A549 (cell line): ENCODE measurements at regions not wholly inside any gene's neighbourhood (a gene's known extent, or its start where the extent isn't known, plus 50 kb on each side); places are given as distances from the start of the nearest gene placed in this dataset.

Experiments used
- ATAC-seq, 2 experiments: fragments of 200-7000 bp in 1 of 2; fragments of >200 bp in 1 of 2; cut with Nextera tagmentation in 1 of 2; cut with Tn5 transposase in 1 of 2; 3 replicates each; pipeline versions ENCODE4 v1.8.0 to v1.9.1; 2018 to 2020; ENCODE audit warnings: mild to moderate bottlenecking in 1 of 2, moderate library complexity in 1 of 2
- CTCF ChIA-PET: fragments of 300-600 bp; sonication (Branson Sonifier 250); formaldehyde crosslinking; extraction: SDS; loops from one replicate; lab custom pipeline; 2021; ENCODE audit warnings: antibody characterized with exemption, inconsistent platforms; lab: Yijun Ruan, JAX
- POLR2A ChIA-PET: fragments of 350-600 bp; formaldehyde crosslinking; extraction: SDS; loops from one replicate; lab custom pipeline; 2021; ENCODE audit warnings: antibody characterized with exemption, inconsistent platforms; lab: Yijun Ruan, JAX
- DNase-seq, 2 experiments: peaks; one replicate each; pipeline versions ENCODE4 v3.0.0 to v3.0.0-alpha.2; 2011 to 2016; ENCODE audit warnings: low read depth in 1 of 2, low spot score in 1 of 2
- FAIRE-seq: peaks from 2 replicates; lab custom pipeline; 2011; peaks lifted over from hg19 to GRCh38; lab: Jason Lieb, UNC
- H3K27ac ChIP-seq, 2 experiments: fragments of >200 bp; sonication (Bioruptor Twin); formaldehyde crosslinking; 3 replicates each; pipeline ENCODE4 v1.5.1; 2016 to 2017
- H3K4me1 ChIP-seq: fragments of >200 bp; sonication (Bioruptor Twin); formaldehyde crosslinking; 3 replicates; pipeline ENCODE4 v1.6.1; 2016
- H3K4me2 ChIP-seq: fragments of >200 bp; sonication (Bioruptor Twin); formaldehyde crosslinking; 3 replicates; pipeline ENCODE4 v1.6.1; 2016
- H3K4me3 ChIP-seq: fragments of >200 bp; sonication (Bioruptor Twin); formaldehyde crosslinking; 3 replicates; pipeline ENCODE4 v1.5.1; 2016
- H3K9me3 ChIP-seq: fragments of >200 bp; sonication (Bioruptor Twin); formaldehyde crosslinking; 3 replicates; pipeline ENCODE4 v1.6.1; 2016
- ATOH8 ChIP-seq: fragments of 250-450 bp; sonication (Bioruptor Pico); IDR thresholded peaks from 2 replicates; pipeline ENCODE4 v1.5.0; 2020; ENCODE audit warnings: low read depth, mild to moderate bottlenecking, moderate library complexity
- CEBPB ChIP-seq, 2 experiments: fragments of >200 bp in 1 of 2; sonication (Bioruptor Twin) in 1 of 2; formaldehyde crosslinking in 1 of 2; IDR thresholded peaks; 2 replicates each; pipeline ENCODE4 v1.6.1; 2012 to 2016
- E2F6 ChIP-seq: IDR thresholded peaks from 2 replicates; pipeline ENCODE4 v1.6.1; 2012; ENCODE audit warnings: low read depth, borderline replicate concordance
- EHF ChIP-seq: fragments of 250-450 bp; sonication (Bioruptor Pico); IDR thresholded peaks from 2 replicates; pipeline ENCODE4 v1.5.0; 2020; ENCODE audit warnings: mild to moderate bottlenecking
- EHMT2 ChIP-seq: fragments of 200-600 bp; sonication (generic); IDR thresholded peaks from 2 replicates; pipeline ENCODE4 v1.6.1; 2016; ENCODE audit warnings: antibody characterized with exemption, low read depth, mild to moderate bottlenecking, moderate library complexity
- HMGXB4 ChIP-seq: fragments of 250-450 bp; sonication (Bioruptor Pico); IDR thresholded peaks from 2 replicates; pipeline ENCODE4 v1.5.0; 2021; ENCODE audit warnings: mild to moderate bottlenecking, moderate library complexity, borderline replicate concordance
- HOXB13 ChIP-seq: fragments of 250-450 bp; sonication (Bioruptor Pico); IDR thresholded peaks from 2 replicates; pipeline ENCODE4 v1.5.0; 2020; ENCODE audit warnings: low read depth, mild to moderate bottlenecking, moderate library complexity
- MAZ ChIP-seq: fragments of 150-350 bp; IDR thresholded peaks from 2 replicates; pipeline ENCODE4 v1.6.1; 2014; ENCODE audit warnings: antibody characterized with exemption, low read depth, low read length, borderline replicate concordance
- PBX3 ChIP-seq: IDR thresholded peaks from 2 replicates; pipeline ENCODE4 v1.6.1; 2012
- PHF8 ChIP-seq: fragments of 200-600 bp; sonication (generic); IDR thresholded peaks from 2 replicates; pipeline ENCODE4 v1.6.1; 2016; ENCODE audit warnings: low read depth, mild to moderate bottlenecking, antibody characterized with exemption, moderate library complexity, borderline replicate concordance
- POLR2A ChIP-seq: IDR thresholded peaks from 2 replicates; pipeline ENCODE4 v1.6.1; 2012; ENCODE audit warnings: mild to moderate bottlenecking, low read length
- RAD21 ChIP-seq, 2 experiments: fragments of >200 bp in 1 of 2; sonication (Bioruptor Twin) in 1 of 2; formaldehyde crosslinking in 1 of 2; IDR thresholded peaks in 1 of 2; conservative IDR thresholded peaks in 1 of 2; 2 replicates in 1 of 2; 3 replicates in 1 of 2; pipeline ENCODE4 v1.6.1; 2012 to 2018; ENCODE audit warnings: inconsistent platforms in 1 of 2
- RCOR1 ChIP-seq: fragments of 150-350 bp; IDR thresholded peaks from 2 replicates; pipeline ENCODE4 v1.6.1; 2014; ENCODE audit warnings: antibody characterized with exemption, low read length, low read depth
- SMC3 ChIP-seq: fragments of >200 bp; sonication (Bioruptor Twin); formaldehyde crosslinking; IDR thresholded peaks from 3 replicates; pipeline ENCODE4 v1.6.1; 2018; ENCODE audit warnings: inconsistent platforms
- TP53 ChIP-seq: fragments of 250-450 bp; sonication (Bioruptor Pico); IDR thresholded peaks from 2 replicates; pipeline ENCODE4 v1.5.0; 2021; ENCODE audit warnings: mild to moderate bottlenecking, moderate library complexity
- WGBS: methylation state at CpG from one replicate; pipeline ENCODE4 v1.1.6; 2017; ENCODE audit errors: missing lambda C conversion rate; 5-methylcytosine and 5-hydroxymethylcytosine counted together
- TF ChIP-seq, protein P1 (sequence below): IDR thresholded peaks from 2 replicates; pipeline ENCODE4 v1.6.1; 2012
- TF ChIP-seq, protein P2 (sequence below): fragments of >200 bp; sonication (Bioruptor Twin); formaldehyde crosslinking; IDR thresholded peaks from 2 replicates; pipeline ENCODE4 v1.6.1; 2016

GRCh38 chr2:180761224-180761623, 219.2 kb upstream of the UBE2E3 start (continued):
- TF ChIP-seq, protein P1, sequence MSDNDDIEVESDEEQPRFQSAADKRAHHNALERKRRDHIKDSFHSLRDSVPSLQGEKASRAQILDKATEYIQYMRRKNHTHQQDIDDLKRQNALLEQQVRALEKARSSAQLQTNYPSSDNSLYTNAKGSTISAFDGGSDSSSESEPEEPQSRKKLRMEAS = no peak
- TF ChIP-seq HOXB13 (CRISPR knock-in tag) (no peak), RAD21 (conservative IDR thresholded peaks at IDR 0.05 in 1 of 2, IDR thresholded peaks at IDR 0.05 in 1 of 2) (no peak), EHMT2 (no peak), EHF (CRISPR knock-in tag) (no peak), PBX3 (no peak), PHF8 (no peak), SMC3 (no peak), E2F6 (no peak), ATOH8 (CRISPR knock-in tag) (no peak), MAZ (no peak), HMGXB4 (CRISPR knock-in tag) (no peak)
- TF ChIP-seq, all 56 proteins: peak for 3

DNA sequence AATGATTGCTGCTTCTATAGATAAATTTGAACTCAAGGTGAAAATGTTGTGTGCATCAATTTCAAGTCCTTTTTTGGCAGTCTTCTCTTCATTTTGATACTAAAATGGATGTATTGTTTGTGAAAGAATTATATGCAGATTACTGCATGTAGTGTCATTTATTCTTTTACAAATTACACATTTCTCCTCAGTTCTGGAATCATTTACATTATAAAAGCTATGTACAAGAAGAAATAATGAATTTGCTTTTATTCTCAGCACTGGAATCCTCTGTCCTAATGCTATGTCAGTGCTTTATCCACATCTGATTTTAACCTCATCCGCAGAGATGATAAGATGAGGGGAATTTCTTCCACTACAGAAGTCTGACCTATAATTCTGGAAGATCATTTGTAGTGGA, 220.8 kb upstream of the UBE2E3 start:
- Histone ChIP-seq H3K4me2 (no peak overlapping the region), H3K27ac (no peak overlapping the region), H3K4me3 (no peak overlapping the region), H3K9me3 (no peaks in the 10 kb centered on the region), H3K4me1 (peaks cover 25% of the 10 kb centered on the region)
- no peak for DNase-seq
- no peak for ATAC-seq
- ChIA-PET CTCF (no interaction called here), POLR2A (no interaction called here)
- TF ChIP-seq, protein P2, sequence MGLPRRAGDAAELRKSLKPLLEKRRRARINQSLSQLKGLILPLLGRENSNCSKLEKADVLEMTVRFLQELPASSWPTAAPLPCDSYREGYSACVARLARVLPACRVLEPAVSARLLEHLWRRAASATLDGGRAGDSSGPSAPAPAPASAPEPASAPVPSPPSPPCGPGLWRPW = no peak
- TF ChIP-seq CEBPB (IDR thresholded peaks at IDR 0.05) (no peak), RCOR1 (no peak)
- FAIRE-seq = no peak
- 91% methylated on average over 1 of the region's 1 CpG for WGBS

DNA sequence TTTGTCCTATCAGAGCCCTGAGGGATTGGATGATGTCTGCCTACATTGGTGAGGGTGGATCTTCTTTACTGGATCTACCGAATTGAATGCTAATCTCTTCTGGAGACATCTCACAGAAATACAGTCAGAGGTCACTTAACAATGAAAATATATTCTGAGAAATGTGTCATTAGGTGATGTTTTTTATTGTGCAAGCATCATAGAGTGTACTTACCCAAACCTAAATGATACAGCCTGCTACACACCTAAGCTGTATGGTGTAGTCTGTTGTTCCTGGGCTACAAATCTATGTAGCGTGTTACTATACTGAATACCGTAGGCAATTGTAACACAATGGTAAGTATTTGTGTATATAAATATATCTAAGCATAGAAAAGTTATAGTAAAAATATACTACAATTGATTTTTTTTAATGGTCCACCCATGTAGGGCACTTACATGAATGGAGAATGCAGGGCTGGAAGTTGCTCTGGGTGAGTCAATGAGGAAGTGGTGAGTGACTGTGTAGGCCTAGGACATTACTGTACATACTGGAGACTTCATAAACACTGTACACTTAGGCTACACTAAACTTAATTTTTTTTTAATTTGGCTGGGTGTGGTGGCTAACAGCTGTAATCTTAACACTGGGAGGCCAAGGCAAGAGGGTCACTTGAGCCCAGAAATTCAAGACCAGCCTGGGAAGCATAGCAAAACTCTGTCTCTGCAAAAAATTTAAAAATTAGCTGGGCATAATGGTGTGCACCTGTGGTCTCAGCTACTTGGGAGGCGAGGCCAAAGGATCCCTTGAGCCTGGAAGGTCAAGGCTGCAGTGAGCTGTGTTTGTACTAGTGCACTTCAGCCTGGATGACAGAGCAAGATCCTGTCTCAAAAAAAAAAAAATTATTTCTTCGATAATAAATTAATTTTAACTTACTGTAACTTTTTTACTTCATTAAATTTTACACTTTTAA, 226.3 kb upstream of the UBE2E3 start:
- H3K4me1 ChIP-seq = no peaks in the 10 kb centered on the region
- WGBS = 85% methylated on average over 5 of the region's 5 CpGs
- no peak overlapping the region for H3K4me2 ChIP-seq
- ChIA-PET CTCF (interaction anchor here (0.6 to 1.4 kb wide), 3 partner anchors 10 to 227 kb away, joined by 3 read pairs; no protein-coding TSS in a partner anchor), POLR2A (no interaction called here)
- H3K27ac ChIP-seq = no peak overlapping the region
- ATAC-seq (no peak), DNase-seq (no peak), FAIRE-seq (no peak)
- no peak overlapping the region for H3K4me3 ChIP-seq
- no peaks in the 10 kb centered on the region for H3K9me3 ChIP-seq
- TF ChIP-seq POLR2A (no peak), TP53 (no peak)
